Endothelial cell of umbilical vein (primary cell): ENCODE measurements at regions not wholly inside any gene's neighbourhood (a gene's known extent, or its start where the extent isn't known, plus 50 kb on each side); places are given as distances from the start of the nearest gene placed in this dataset.

Experiments used
- CTCF ChIP-seq, 2 donors: IDR thresholded peaks; 1 replicate in 1 of 2; 2 replicates in 1 of 2; pipeline ENCODE4 v1.5.1; 2011; ENCODE audit warnings: low read length in 2 of 2, mild to moderate bottlenecking in 2 of 2, moderate library complexity in 2 of 2, control low read depth in 1 of 2, inconsistent platforms in 1 of 2, low read depth in 1 of 2; ENCODE audit not compliant: insufficient read depth in 1 of 2; ENCODE audit errors: extremely low read depth in 1 of 2
- EZH2 ChIP-seq: IDR thresholded peaks from 2 replicates; pipeline ENCODE4 v1.6.1; 2012; ENCODE audit warnings: borderline replicate concordance, low read depth, mild to moderate bottlenecking, moderate library complexity, low read length, inconsistent platforms; ENCODE audit not compliant: severe bottlenecking
- JUN ChIP-seq: IDR thresholded peaks from 2 replicates; pipeline ENCODE4 v1.6.1; 2011; ENCODE audit warnings: borderline replicate concordance, low read depth; ENCODE audit not compliant: insufficient read length, insufficient read depth
- MAX ChIP-seq: IDR thresholded peaks from 2 replicates; pipeline ENCODE4 v1.6.1; 2011; ENCODE audit not compliant: insufficient read depth, insufficient read length
- MYC ChIP-seq: IDR thresholded peaks from one replicate; pipeline ENCODE4 v1.6.1; 2011; ENCODE audit warnings: mild to moderate bottlenecking, low read depth, low read length
- POLR2A ChIP-seq: IDR thresholded peaks from 2 replicates; pipeline ENCODE4 v1.6.1; 2012; ENCODE audit warnings: low read depth, mild to moderate bottlenecking, control low read depth, low read length
- POLR2AphosphoS5 ChIP-seq: IDR thresholded peaks from 2 replicates; pipeline ENCODE4 v1.6.1; 2012; ENCODE audit warnings: low read depth, mild to moderate bottlenecking, control low read depth, low read length, moderate library complexity; ENCODE audit not compliant: insufficient read depth

- no peak for TF ChIP-seq CTCF (IDR thresholded peaks at IDR 0.05; ENCODE audit: extremely low read depth in 1 of 2, insufficient read depth in 1 of 2, low read depth in 1 of 2, low read length in 2 of 2)
- no peak for TF ChIP-seq EZH2
- TF ChIP-seq POLR2A, result no peak
- no peak for TF ChIP-seq POLR2AphosphoS5
- no peak for TF ChIP-seq MYC
- no peak for TF ChIP-seq MAX
- no peak for TF ChIP-seq JUN
These were observed 287.4 kb upstream of the AGA start for GRCh38 chr4:177729681-177730080.
